Activated naive CD4-positive, alpha-beta T cell treated with anti-CD3 and anti-CD28 coated beads, Interleukin-2, amount 50 U/mL, for 24 hours (primary cell): ENCODE measurements at regions not wholly inside any gene's neighbourhood (a gene's known extent, or its start where the extent isn't known, plus 50 kb on each side); places are given as distances from the start of the nearest gene placed in this dataset.

Experiments used
- H3K27ac Mint-ChIP-seq: one replicate; pipeline ENCODE4 v1.8.0; 2021; ENCODE audit warnings: mild to moderate bottlenecking, mixed read lengths
- H3K27me3 Mint-ChIP-seq: one replicate; pipeline ENCODE4 v1.8.0; 2021; ENCODE audit warnings: mixed read lengths
- H3K36me3 Mint-ChIP-seq: one replicate; pipeline ENCODE4 v1.8.0; 2021; ENCODE audit warnings: mixed read lengths
- H3K4me1 Mint-ChIP-seq: one replicate; pipeline ENCODE4 v1.8.0; 2021; ENCODE audit warnings: mixed read lengths
- H3K4me3 Mint-ChIP-seq: one replicate; pipeline ENCODE4 v1.8.0; 2021; ENCODE audit warnings: mild to moderate bottlenecking, mixed read lengths
- H3K9me3 Mint-ChIP-seq: one replicate; pipeline ENCODE4 v1.8.0; 2021; ENCODE audit warnings: mixed read lengths

GRCh38 chr1:209029737-209030136 lies 553.8 kb upstream of the CAMK1G start:
- Mint-ChIP-seq H3K27me3 (peaks cover 4% of the 10 kb centered on the region), H3K4me3 (no peak overlapping the region), H3K27ac (no peak overlapping the region), H3K36me3 (no peaks in the 10 kb centered on the region), H3K4me1 (no peaks in the 10 kb centered on the region), H3K9me3 (peaks cover 6% of the 10 kb centered on the region)

GRCh38 chr1:209030454-209031167 lies 552.9 kb upstream of the CAMK1G start:
- no peaks in the 10 kb centered on the region for H3K4me1 Mint-ChIP-seq

GRCh38 chr1:209037064-209037463 lies 546.5 kb upstream of the CAMK1G start:
- Mint-ChIP-seq H3K4me3 (no peak overlapping the region), H3K4me1 (no peaks in the 10 kb centered on the region), H3K27me3 (peaks cover 7% of the 10 kb centered on the region), H3K36me3 (no peaks in the 10 kb centered on the region), H3K27ac (no peak overlapping the region), H3K9me3 (peaks cover 4% of the 10 kb centered on the region)

More at GRCh38 chr1:209030454-209031167, 552.9 kb upstream of the CAMK1G start:
- Mint-ChIP-seq H3K27ac (no peak overlapping the region), H3K9me3 (peaks cover 6% of the 10 kb centered on the region), H3K27me3 (peaks cover 3% of the 10 kb centered on the region), H3K36me3 (no peaks in the 10 kb centered on the region), H3K4me3 (no peak overlapping the region)

- Mint-ChIP-seq H3K27ac (no peak overlapping the region), H3K27me3 (peaks cover 9% of the 10 kb centered on the region), H3K36me3 (no peaks in the 10 kb centered on the region), H3K9me3 (peaks cover 4% of the 10 kb centered on the region), H3K4me1 (no peaks in the 10 kb centered on the region), H3K4me3 (no peak overlapping the region)
These were observed 545.2 kb upstream of the CAMK1G start for GRCh38 chr1:209038316-209038715.

GRCh38 chr1:209038735-209039134 lies 544.8 kb upstream of the CAMK1G start:
- H3K4me1 Mint-ChIP-seq = no peaks in the 10 kb centered on the region
- H3K9me3 Mint-ChIP-seq = peaks cover 4% of the 10 kb centered on the region
- H3K36me3 Mint-ChIP-seq = no peaks in the 10 kb centered on the region
- no peak overlapping the region for H3K4me3 Mint-ChIP-seq
- peaks cover 9% of the 10 kb centered on the region for H3K27me3 Mint-ChIP-seq
- no peak overlapping the region for H3K27ac Mint-ChIP-seq

- H3K36me3 Mint-ChIP-seq = no peaks in the 10 kb centered on the region
- H3K27me3 Mint-ChIP-seq = peaks cover 11% of the 10 kb centered on the region
- no peak overlapping the region for H3K27ac Mint-ChIP-seq
- H3K9me3 Mint-ChIP-seq = peaks cover 4% of the 10 kb centered on the region
- no peak overlapping the region for H3K4me3 Mint-ChIP-seq
- H3K4me1 Mint-ChIP-seq = no peaks in the 10 kb centered on the region
These were observed 543.2 kb upstream of the CAMK1G start for GRCh38 chr1:209040351-209040750.

GRCh38 chr1:209041927-209042326 lies 541.6 kb upstream of the CAMK1G start:
- H3K9me3 Mint-ChIP-seq = peaks cover 4% of the 10 kb centered on the region

GRCh38 chr1:209042413-209042812 lies 541.1 kb upstream of the CAMK1G start:
- H3K36me3 Mint-ChIP-seq = no peaks in the 10 kb centered on the region
- no peak overlapping the region for H3K4me3 Mint-ChIP-seq
- H3K4me1 Mint-ChIP-seq = no peaks in the 10 kb centered on the region
- no peak overlapping the region for H3K27ac Mint-ChIP-seq
- peaks cover 4% of the 10 kb centered on the region for H3K9me3 Mint-ChIP-seq
- H3K27me3 Mint-ChIP-seq = peaks cover 13% of the 10 kb centered on the region

More at GRCh38 chr1:209041927-209042326, 541.6 kb upstream of the CAMK1G start:
- H3K4me1 Mint-ChIP-seq = no peaks in the 10 kb centered on the region
- no peak overlapping the region for H3K4me3 Mint-ChIP-seq
- H3K27ac Mint-ChIP-seq = no peak overlapping the region
- no peaks in the 10 kb centered on the region for H3K36me3 Mint-ChIP-seq
- peaks cover 13% of the 10 kb centered on the region for H3K27me3 Mint-ChIP-seq

GRCh38 chr1:209045331-209046057 lies 538.0 kb upstream of the CAMK1G start:
- Mint-ChIP-seq H3K4me3 (no peak overlapping the region), H3K27ac (no peak overlapping the region), H3K4me1 (no peaks in the 10 kb centered on the region), H3K27me3 (peaks cover 16% of the 10 kb centered on the region), H3K36me3 (no peaks in the 10 kb centered on the region), H3K9me3 (peaks cover 4% of the 10 kb centered on the region)

GRCh38 chr1:209046058-209046417 lies 537.5 kb upstream of the CAMK1G start:
- Mint-ChIP-seq H3K27me3 (peaks cover 14% of the 10 kb centered on the region), H3K27ac (no peak overlapping the region), H3K4me1 (no peaks in the 10 kb centered on the region), H3K36me3 (no peaks in the 10 kb centered on the region), H3K9me3 (peaks cover 3% of the 10 kb centered on the region), H3K4me3 (no peak overlapping the region)

GRCh38 chr1:209046935-209047334 lies 536.6 kb upstream of the CAMK1G start:
- no peaks in the 10 kb centered on the region for H3K36me3 Mint-ChIP-seq
- no peak overlapping the region for H3K27ac Mint-ChIP-seq
- H3K9me3 Mint-ChIP-seq = no peaks in the 10 kb centered on the region
- no peaks in the 10 kb centered on the region for H3K4me1 Mint-ChIP-seq
- H3K27me3 Mint-ChIP-seq = peaks cover 11% of the 10 kb centered on the region
- H3K4me3 Mint-ChIP-seq = no peak overlapping the region

GRCh38 chr1:209048941-209049669 lies 534.4 kb upstream of the CAMK1G start:
- no peak overlapping the region for H3K27ac Mint-ChIP-seq
- H3K27me3 Mint-ChIP-seq = peaks cover 9% of the 10 kb centered on the region
- peaks cover 2% of the 10 kb centered on the region for H3K9me3 Mint-ChIP-seq
- H3K4me1 Mint-ChIP-seq = no peaks in the 10 kb centered on the region
- H3K36me3 Mint-ChIP-seq = no peaks in the 10 kb centered on the region
- no peak overlapping the region for H3K4me3 Mint-ChIP-seq

GRCh38 chr1:209051570-209051969 lies 531.9 kb upstream of the CAMK1G start:
- Mint-ChIP-seq H3K4me3 (no peak overlapping the region), H3K27ac (no peak overlapping the region)

GRCh38 chr1:209053587-209053986 lies 529.9 kb upstream of the CAMK1G start:
- H3K27me3 Mint-ChIP-seq = peaks cover 5% of the 10 kb centered on the region
- peaks cover 8% of the 10 kb centered on the region for H3K9me3 Mint-ChIP-seq
- no peak overlapping the region for H3K4me3 Mint-ChIP-seq
- no peaks in the 10 kb centered on the region for H3K4me1 Mint-ChIP-seq
- no peak overlapping the region for H3K27ac Mint-ChIP-seq
- H3K36me3 Mint-ChIP-seq = no peaks in the 10 kb centered on the region

More at GRCh38 chr1:209051570-209051969, 531.9 kb upstream of the CAMK1G start:
- Mint-ChIP-seq H3K27me3 (peaks cover 7% of the 10 kb centered on the region), H3K9me3 (peaks cover 8% of the 10 kb centered on the region), H3K36me3 (no peaks in the 10 kb centered on the region), H3K4me1 (no peaks in the 10 kb centered on the region)

GRCh38 chr1:209057083-209057482 lies 526.4 kb upstream of the CAMK1G start:
- H3K9me3 Mint-ChIP-seq = peaks cover 8% of the 10 kb centered on the region
- no peak overlapping the region for H3K4me3 Mint-ChIP-seq
- no peaks in the 10 kb centered on the region for H3K4me1 Mint-ChIP-seq
- no peak overlapping the region for H3K27ac Mint-ChIP-seq
- no peaks in the 10 kb centered on the region for H3K36me3 Mint-ChIP-seq
- peaks cover 4% of the 10 kb centered on the region for H3K27me3 Mint-ChIP-seq

GRCh38 chr1:209057901-209058300 lies 525.6 kb upstream of the CAMK1G start:
- H3K27me3 Mint-ChIP-seq = peaks cover 2% of the 10 kb centered on the region
- H3K36me3 Mint-ChIP-seq = no peaks in the 10 kb centered on the region
- H3K9me3 Mint-ChIP-seq = peaks cover 8% of the 10 kb centered on the region
- H3K27ac Mint-ChIP-seq = no peak overlapping the region
- no peaks in the 10 kb centered on the region for H3K4me1 Mint-ChIP-seq
- no peak overlapping the region for H3K4me3 Mint-ChIP-seq
